ENCODE measurements at regions not wholly inside any gene's neighbourhood (a gene's known extent, or its start where the extent isn't known, plus 50 kb on each side); places are given as distances from the start of the nearest gene placed in this dataset.

GRCh38 chr6:79864421-79864820 is 82.9 kb downstream of the ELOVL4 start:
- no peak for DNase-seq

DNA sequence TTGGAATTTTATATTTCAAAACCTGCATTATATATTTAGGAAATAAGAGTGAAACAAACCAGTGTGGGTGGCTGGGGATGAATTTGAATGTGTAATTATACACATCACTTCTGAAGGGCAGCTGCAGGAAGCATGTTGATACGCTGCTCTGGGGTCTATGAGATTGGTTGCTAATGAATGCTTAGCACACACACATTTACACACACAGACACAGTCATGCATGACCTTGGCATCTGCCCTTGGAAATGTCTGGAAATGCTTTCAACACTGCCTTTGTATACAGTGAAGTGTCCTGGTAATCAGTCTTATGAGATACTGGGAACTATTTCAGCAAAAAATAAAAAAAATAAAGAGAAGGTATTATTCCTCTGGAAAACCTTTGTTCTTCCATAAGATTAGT is 83.4 kb downstream of the ELOVL4 start:
- no peak for DNase-seq

GRCh38 chr6:79863566-79863965 is 83.8 kb downstream of the ELOVL4 start:
- DNase-seq = no peak

- DNase-seq = no peak
Measured at GRCh38 chr6:79862711-79863110, 84.6 kb downstream of the ELOVL4 start.

DNA sequence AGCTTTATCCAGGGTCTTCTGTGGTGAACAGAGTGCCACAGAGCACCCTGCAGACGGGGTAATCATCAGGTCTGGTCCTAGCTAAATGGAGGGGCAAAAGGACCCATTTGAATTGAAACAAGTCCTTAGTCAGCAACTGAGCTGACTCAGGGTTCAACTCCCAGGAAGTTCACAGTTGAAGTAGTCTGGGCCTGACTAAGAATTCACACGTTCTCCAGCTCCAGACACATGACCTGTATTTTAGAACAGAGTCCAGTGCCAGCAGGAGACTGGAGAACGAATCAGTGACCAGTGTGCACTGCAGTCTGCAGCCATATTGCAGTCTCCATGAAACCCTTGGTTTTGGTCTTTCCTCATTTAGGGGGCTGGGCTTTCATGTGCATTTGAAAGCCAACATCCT is 85.2 kb downstream of the ELOVL4 start:
- no peak for DNase-seq

DNA sequence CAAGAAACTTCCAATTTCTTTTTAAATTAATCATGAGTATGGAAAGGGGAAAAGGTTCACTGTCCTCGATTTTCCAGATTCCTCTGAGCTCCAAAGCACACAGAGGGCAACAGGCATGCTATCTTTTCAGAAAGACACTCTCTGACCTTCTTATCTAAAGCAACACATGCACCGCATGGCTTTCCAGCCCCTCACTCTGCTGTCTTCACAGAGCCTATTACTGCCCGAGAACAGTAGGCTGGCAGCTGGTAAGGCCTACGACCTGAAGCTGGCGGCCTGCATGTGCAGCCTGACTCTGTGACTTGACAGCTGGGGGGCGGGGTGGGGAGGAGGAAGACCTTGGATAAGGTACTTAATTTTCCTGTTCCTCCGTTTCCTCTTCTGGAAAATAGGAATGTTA is 86.3 kb downstream of the ELOVL4 start:
- no peak for DNase-seq

- DNase-seq = no peak
Measured at GRCh38 chr6:79847426-79847825, 99.9 kb downstream of the ELOVL4 start.

- no peak for DNase-seq
Measured at GRCh38 chr6:79842376-79843040, 104.8 kb downstream of the ELOVL4 start.

GRCh38 chr6:79841577-79842375 is 105.6 kb downstream of the ELOVL4 start:
- DNase-seq = no peak

DNA sequence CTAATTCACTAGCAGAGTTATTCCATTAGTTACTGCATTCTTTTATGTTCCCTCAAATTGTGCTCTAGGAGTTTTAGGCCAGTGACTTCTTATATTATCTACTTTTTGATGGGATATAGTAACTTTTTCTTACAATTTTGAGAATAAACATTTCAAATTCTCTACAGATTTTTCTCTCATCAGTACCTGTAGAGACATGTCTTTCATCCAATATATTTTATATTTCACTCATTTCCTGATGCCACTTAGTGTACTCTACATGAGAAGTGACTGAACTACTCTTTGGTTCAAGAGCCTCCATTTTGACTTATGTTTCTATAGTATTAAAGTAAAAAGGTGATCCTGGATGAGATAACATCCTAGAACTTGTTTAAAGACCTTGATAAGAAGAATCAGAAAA is 108.5 kb downstream of the ELOVL4 start:
- DNase-seq = no peak

DNA sequence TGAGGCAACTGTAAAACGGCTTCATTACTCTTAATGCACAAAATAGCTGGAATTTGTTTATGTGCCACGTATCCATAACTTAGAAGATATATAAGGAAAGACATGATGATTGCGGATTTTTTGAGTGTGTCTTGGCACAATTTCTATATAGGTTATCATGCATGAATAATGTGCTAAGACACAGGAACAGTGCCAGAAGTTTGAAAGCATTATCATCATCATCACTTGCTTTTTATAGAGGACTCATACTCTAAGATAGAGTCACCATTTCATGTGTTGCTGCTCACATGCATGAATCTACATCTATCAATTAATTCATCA is 113.4 kb downstream of the ELOVL4 start:
- DNase-seq = no peak

DNA sequence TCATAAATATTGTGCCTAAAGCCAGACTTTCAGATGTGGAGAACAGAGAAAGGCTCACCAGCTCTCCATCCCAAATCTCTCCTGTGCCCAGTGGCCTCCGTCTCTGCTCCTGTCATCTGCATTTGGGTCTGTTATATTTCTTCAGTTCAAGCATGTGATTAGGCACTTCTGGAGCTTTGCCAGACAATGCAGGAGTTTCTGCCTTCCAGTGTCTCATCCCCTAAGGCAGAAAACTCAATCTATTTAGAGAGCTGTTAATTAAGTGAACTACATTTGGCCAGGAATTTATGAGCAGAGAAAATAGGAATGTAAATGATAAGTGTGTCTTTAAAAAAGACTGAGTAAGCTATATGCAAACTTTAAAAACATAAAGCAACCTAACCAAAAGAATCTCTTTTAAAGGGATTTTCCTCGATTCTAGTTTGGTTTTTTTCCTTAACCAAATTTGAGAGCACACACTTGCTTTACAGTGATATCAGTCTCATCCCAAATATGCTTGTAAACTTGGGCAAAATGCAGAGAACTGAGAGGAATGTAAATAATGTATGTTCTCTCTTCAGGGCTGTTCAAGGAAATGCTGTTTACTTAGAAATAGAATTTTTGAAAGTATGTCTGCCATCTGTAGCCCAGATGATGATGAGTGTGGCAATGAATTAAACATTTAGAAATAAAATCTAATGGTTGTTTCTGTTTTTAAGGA is 113.9 kb downstream of the ELOVL4 start:
- no peak for DNase-seq

- DNase-seq = no peak
Measured at GRCh38 chr6:79832723-79833122, 114.6 kb downstream of the ELOVL4 start.

DNA sequence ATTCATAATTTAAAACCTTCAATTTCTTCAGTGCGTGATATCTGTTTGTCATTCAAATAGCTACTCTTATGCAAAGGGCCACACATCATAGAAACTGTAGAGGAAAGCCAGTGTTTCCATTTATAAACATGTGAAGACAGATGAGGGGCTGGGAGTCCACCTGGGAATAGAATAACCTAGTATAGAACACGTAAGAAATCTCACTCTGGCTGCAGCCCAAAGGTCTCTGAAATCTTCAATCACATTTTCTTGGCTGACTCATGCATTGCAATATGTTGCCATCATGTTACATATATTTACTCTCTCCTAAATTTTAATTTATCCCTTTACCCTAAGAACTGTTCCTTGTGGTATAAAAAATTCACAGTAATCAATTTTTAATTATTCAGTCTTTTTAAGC is 123.2 kb downstream of the ELOVL4 start:
- DNase-seq = no peak

DNA sequence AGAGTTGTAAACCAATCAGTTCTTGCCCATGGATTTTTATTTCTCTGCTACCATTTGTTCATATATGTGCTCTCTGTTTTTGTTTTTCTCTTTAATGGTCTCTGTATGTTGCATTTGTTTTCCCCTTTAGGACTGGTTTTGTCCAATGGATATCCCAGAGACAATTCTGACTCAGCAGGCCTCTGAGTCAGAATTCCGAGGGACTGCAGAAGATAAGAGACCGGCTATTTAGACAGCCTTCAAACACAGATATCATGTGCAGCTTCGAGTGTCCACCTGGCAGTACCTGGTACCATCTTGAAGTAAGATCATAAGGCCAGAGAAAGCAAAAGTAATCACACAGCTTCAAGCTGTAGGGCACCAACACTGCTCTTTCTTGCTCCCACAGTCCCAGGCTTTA is 125.5 kb downstream of the ELOVL4 start:
- DNase-seq = no peak

DNA sequence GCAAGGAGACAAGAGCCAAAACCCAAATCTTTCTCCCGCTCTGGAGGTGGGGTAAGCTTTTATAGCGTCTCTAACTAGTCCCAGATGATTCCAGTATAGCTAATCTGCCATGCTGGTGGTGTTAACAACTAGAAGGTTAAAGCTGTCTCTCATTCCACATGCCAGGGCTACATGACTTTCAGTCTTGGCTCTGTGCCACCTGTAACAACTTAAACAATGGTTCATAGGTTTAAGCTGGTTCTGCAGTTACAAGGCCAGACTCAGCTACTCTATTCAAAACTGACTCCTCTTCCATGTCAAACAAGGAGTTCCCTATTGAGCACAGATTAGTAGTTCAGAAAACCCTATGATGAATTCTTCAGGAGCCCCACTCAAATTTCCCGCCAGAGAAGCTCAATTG is 128.9 kb downstream of the ELOVL4 start:
- DNase-seq = no peak

DNA sequence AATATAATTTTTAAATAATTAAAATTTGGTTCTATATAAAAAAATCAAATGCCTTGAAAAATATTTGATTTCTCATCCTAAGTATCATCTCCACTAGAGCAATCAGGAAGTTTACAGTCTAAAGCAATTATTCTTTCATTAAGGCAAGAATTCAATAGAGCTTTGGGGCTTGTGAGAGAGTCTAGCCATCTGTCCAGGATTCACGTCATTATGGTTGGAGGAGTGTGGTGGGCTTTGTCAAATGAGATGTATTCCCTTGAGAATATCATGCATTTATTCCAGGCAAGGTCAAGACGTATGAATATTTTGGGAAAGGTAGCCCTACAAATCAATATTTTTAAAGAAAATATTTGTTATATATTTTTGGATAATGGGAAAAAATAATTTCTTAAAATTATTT is 132.4 kb downstream of the ELOVL4 start:
- no peak for DNase-seq

DNA sequence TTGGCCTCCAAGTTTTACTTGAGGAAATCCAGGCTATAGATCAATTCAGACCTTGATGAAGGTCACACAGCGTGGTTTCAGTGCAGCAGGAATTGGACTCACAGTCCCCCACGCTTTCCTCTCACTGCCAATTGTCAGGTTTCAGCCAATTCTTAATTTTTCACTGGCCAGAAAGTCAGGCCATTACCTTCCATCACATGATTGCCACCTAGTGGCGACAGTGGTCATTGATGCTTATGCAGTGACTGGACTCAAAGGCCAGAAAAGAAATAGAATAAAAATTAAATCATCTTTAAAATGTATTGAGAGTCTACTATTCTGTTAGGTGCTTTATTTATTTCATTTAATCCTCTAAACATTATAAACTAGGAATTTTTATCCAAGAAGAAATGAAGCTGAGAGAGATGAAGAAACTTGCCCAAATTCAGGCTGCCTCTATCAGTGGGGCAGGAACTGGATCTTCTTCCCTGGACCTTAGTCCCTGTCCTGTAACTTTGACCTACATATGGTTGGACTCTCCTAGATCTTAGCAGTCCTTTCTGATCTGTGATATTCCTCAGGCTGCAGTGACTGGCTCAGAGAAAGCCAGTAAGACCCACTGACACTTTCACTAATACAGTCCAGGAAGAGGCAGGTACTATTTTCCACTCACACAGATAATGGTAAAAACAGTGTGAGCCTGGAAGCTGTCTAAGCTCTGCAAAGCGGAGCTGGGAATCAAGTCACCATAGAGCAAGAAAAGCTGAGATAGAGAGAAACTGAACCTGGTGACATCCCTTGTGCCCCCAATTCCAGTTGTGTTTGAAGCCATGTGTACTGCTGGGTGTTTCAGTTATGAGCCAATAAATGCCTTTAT is 133.3 kb downstream of the ELOVL4 start:
- DNase-seq = peak in 1 of 2 experiments; percentile 22

- no peak for DNase-seq
Measured at GRCh38 chr6:79813143-79813850, 134.1 kb downstream of the ELOVL4 start.

GRCh38 chr6:79812195-79812594 is 135.2 kb downstream of the ELOVL4 start:
- DNase-seq = no peak

DNA sequence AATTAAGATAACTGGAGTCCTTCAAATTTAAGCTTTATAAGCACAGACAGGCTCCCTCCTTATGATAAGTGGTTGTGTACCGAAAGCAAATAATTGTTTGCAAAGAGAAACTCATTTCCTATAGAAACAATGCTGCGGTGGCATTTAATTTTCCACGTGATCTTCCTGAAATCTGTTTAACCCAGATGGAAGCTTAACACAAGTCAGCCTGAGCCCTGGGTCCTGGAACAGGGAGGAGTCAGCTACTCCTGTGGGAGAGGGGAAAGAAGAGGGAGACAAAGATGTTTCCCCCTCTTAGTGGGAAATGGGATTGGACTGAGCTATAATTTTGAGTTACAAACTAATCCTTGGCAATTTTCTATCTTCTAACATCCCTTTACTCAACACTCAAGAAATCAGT is 136.5 kb downstream of the ELOVL4 start:
- no peak for DNase-seq

- peak; percentile 85 to 90 for DNase-seq
Measured at GRCh38 chr6:79810185-79810705, 137.1 kb downstream of the ELOVL4 start.
